KMS-11 (cell line): ENCODE measurements at regions not wholly inside any gene's neighbourhood (a gene's known extent, or its start where the extent isn't known, plus 50 kb on each side); places are given as distances from the start of the nearest gene placed in this dataset.
"Not testable (repeated sequence)": the region's sequence is repeated elsewhere in the genome, so short reads cannot be mapped to it uniquely, and the experiment has no call there.

Experiments
- H2AFZ ChIP-seq: fragments of 200-600 bp; sonication (generic); 2 replicates; pipeline ENCODE4 v1.6.1; 2016; ENCODE audit warnings: antibody characterized with exemption, mixed run types, low read depth
- H3K27ac ChIP-seq: fragments of 200-600 bp; sonication (generic); 2 replicates; pipeline ENCODE4 v1.6.1; 2016; ENCODE audit warnings: mild to moderate bottlenecking, mixed run types
- H3K27me3 ChIP-seq: fragments of 200-600 bp; sonication (generic); 2 replicates; pipeline ENCODE4 v1.6.1; 2017; ENCODE audit warnings: mild to moderate bottlenecking, low read depth, mixed run types, moderate library complexity; ENCODE audit not compliant: insufficient read depth
- H3K36me3 ChIP-seq: fragments of 200-600 bp; sonication (generic); 2 replicates; pipeline ENCODE4 v1.6.1; 2017; ENCODE audit warnings: mild to moderate bottlenecking, mixed run types; ENCODE audit not compliant: insufficient read depth
- H3K4me1 ChIP-seq: fragments of 200-600 bp; sonication (generic); 2 replicates; pipeline ENCODE4 v1.6.1; 2016; ENCODE audit warnings: mild to moderate bottlenecking, low read depth, mixed run types; ENCODE audit not compliant: poor library complexity, severe bottlenecking
- H3K4me2 ChIP-seq: fragments of 200-600 bp; sonication (generic); 2 replicates; pipeline ENCODE4 v1.7.0; 2016; ENCODE audit warnings: mild to moderate bottlenecking, mixed run types
- H3K4me3 ChIP-seq: fragments of 200-600 bp; sonication (generic); IDR thresholded peaks from 2 replicates; pipeline ENCODE4 v1.6.1; 2017; ENCODE audit warnings: low read depth, low read length, mixed read lengths; ENCODE audit not compliant: insufficient read depth
- H3K79me2 ChIP-seq: fragments of 200-600 bp; sonication (generic); 2 replicates; pipeline ENCODE4 v1.6.1; 2016; ENCODE audit warnings: low read depth, mixed run types; ENCODE audit not compliant: insufficient read depth
- H3K9ac ChIP-seq: fragments of 200-600 bp; sonication (generic); 2 replicates; pipeline ENCODE4 v1.6.1; 2016; ENCODE audit warnings: mild to moderate bottlenecking, mixed run types
- H4K20me1 ChIP-seq: fragments of 200-600 bp; sonication (generic); 2 replicates; pipeline ENCODE4 v1.6.1; 2016; ENCODE audit warnings: mild to moderate bottlenecking, mixed run types; ENCODE audit not compliant: insufficient read depth
- TF ChIP-seq, protein P1 (sequence below): fragments of 200-600 bp; sonication (generic); conservative IDR thresholded peaks from 2 replicates; pipeline ENCODE4 v1.6.1; 2017; ENCODE audit warnings: low read depth, mild to moderate bottlenecking, antibody characterized with exemption, low read length, moderate library complexity, mixed read lengths

DNA sequence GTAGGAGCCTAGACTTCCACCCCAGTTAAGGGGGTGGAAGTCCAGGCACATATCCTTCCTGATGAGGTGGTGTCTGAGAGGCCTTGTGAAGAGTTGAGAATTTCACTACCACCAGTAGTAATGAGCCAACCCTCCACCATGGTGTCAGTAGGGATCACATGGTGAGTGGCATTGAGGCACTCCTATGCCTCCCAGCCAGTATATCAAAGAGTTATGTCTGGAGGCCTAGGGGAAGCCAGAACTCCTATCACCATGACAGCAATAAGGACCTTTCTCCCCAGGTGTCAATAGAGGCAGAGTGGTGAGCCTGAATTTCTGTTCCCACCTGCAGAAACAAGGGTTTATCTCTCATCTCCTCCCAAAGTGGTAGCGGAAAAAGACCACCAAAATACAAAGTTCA is 106.6 kb upstream of the ADTRP start:
- no peaks in the 10 kb centered on the region for H3K4me1 ChIP-seq
- TF ChIP-seq, protein P1, sequence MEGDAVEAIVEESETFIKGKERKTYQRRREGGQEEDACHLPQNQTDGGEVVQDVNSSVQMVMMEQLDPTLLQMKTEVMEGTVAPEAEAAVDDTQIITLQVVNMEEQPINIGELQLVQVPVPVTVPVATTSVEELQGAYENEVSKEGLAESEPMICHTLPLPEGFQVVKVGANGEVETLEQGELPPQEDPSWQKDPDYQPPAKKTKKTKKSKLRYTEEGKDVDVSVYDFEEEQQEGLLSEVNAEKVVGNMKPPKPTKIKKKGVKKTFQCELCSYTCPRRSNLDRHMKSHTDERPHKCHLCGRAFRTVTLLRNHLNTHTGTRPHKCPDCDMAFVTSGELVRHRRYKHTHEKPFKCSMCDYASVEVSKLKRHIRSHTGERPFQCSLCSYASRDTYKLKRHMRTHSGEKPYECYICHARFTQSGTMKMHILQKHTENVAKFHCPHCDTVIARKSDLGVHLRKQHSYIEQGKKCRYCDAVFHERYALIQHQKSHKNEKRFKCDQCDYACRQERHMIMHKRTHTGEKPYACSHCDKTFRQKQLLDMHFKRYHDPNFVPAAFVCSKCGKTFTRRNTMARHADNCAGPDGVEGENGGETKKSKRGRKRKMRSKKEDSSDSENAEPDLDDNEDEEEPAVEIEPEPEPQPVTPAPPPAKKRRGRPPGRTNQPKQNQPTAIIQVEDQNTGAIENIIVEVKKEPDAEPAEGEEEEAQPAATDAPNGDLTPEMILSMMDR, result no peak
- no peak overlapping the region for H3K27ac ChIP-seq
- no peak overlapping the region for H3K4me2 ChIP-seq
- no peak overlapping the region for H2AFZ ChIP-seq
- no peaks in the 10 kb centered on the region for H3K79me2 ChIP-seq
- H3K4me3 ChIP-seq, result no peak overlapping the region
- H3K36me3 ChIP-seq, result no peaks in the 10 kb centered on the region
- H3K27me3 ChIP-seq, result no peaks in the 10 kb centered on the region
- no peak overlapping the region for H3K9ac ChIP-seq
- no peaks in the 10 kb centered on the region for H4K20me1 ChIP-seq

DNA sequence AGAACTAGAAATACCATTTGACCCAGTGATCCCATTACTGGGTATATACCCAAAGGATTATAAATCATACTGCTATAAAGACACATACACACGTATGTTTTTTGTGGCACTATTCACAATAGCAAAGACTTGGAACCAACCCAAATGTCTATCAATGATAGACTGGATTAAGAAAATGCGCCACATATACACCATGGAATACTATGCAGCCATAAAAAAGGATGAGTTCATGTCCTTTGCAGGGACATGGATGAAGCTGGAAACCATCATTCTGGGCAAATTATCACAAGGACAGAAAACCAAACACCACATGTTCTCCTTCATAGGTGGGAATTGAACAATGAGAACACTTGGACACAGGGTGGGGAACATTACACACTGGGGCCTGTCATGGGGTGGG is 104.9 kb upstream of the ADTRP start:
- H3K9ac ChIP-seq, H3K27me3 ChIP-seq, H3K4me3 ChIP-seq, H3K36me3 ChIP-seq, H2AFZ ChIP-seq, H4K20me1 ChIP-seq, H3K4me2 ChIP-seq, H3K79me2 ChIP-seq, H3K4me1 ChIP-seq, H3K27ac ChIP-seq: not testable (repeated sequence)

DNA sequence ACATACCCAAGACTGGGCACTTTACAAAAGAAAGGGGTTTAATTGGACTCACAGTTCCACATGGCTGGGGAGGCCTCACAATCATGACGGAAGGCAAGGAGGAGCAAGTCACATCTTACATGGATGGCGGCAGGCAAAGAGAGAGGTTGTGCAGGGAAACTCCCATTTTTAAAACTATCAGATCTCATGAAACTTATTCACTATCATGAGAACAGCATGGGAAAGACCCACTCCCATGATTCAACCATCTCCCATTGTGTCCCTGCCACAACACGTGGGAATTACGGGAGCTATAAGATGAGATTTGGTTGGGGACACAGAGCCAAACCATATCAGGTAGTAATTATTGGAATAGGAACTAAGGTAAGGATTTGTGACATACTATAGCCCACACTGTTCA is 101.6 kb upstream of the ADTRP start:
- not testable (repeated sequence) for H3K4me2 ChIP-seq, H3K36me3 ChIP-seq, H3K27me3 ChIP-seq, H2AFZ ChIP-seq, H3K4me1 ChIP-seq, H3K9ac ChIP-seq, H3K79me2 ChIP-seq, H3K27ac ChIP-seq, H4K20me1 ChIP-seq, H3K4me3 ChIP-seq

DNA sequence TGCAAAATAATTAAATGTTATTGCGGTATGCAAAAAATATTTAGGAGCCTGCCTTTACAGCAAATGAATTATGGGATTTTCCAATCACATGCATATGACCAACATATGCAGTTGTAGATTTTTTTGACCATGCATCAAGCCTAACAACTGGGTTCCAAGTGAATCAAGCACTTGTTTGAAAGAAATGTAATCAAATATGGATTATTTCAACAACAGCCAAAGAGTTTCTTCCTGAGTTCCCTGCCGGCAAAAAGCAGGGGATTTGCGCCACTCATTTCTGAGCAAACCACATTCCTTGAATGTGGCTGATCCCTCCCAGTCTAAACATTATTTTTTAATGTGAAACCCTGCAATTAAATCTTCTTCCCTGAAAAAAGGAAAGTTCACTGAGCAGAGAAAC is 100.1 kb upstream of the ADTRP start:
- no peak overlapping the region for H3K4me3 ChIP-seq
- no peaks in the 10 kb centered on the region for H3K79me2 ChIP-seq
- H3K36me3 ChIP-seq, result no peaks in the 10 kb centered on the region
- no peak overlapping the region for H2AFZ ChIP-seq
- H4K20me1 ChIP-seq, result no peaks in the 10 kb centered on the region
- H3K4me1 ChIP-seq, result peaks cover 7% of the 10 kb centered on the region
- TF ChIP-seq, protein P1, result no peak
- no peak overlapping the region for H3K27ac ChIP-seq
- H3K9ac ChIP-seq, result no peak overlapping the region
- H3K27me3 ChIP-seq, result no peaks in the 10 kb centered on the region
- H3K4me2 ChIP-seq, result no peak overlapping the region

DNA sequence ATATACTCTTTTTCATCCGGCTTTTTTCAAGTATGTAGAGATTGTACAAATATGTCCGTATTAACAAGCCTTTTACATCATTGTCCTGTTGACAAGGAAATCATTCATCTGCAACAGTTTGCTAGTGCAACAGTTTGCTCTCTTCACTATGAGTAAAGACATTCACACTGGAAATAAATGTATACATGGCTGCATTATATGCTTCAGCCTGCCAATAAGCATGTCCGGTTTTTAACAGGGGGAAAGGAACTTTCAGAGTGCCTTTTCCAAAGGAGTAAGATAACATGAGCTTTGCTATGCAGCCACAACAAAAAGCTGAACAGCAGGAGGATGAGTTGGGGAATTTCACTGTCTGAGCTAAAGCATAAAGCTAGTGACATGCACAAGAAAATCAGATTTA is 99.4 kb upstream of the ADTRP start:
- no peaks in the 10 kb centered on the region for H4K20me1 ChIP-seq
- H3K4me3 ChIP-seq, result no peak overlapping the region
- no peak overlapping the region for H3K27ac ChIP-seq
- TF ChIP-seq, protein P1, result no peak
- H2AFZ ChIP-seq, result no peak overlapping the region
- no peak overlapping the region for H3K4me2 ChIP-seq
- no peaks in the 10 kb centered on the region for H3K27me3 ChIP-seq
- peaks cover 11% of the 10 kb centered on the region for H3K4me1 ChIP-seq
- no peaks in the 10 kb centered on the region for H3K79me2 ChIP-seq
- H3K36me3 ChIP-seq, result no peaks in the 10 kb centered on the region
- no peak overlapping the region for H3K9ac ChIP-seq
